WI38 (cell line): ENCODE measurements at regions not wholly inside any gene's neighbourhood (a gene's known extent, or its start where the extent isn't known, plus 50 kb on each side); places are given as distances from the start of the nearest gene placed in this dataset.

Experiments
- H3K4me3 ChIP-seq: 2 replicates; pipeline ENCODE4 v1.5.1; 2011; ENCODE audit warnings: low read depth, mild to moderate bottlenecking, control low read depth, low read length
- CTCF ChIP-seq: IDR thresholded peaks from 2 replicates; pipeline ENCODE4 v1.5.1; 2012; ENCODE audit warnings: low read depth, mild to moderate bottlenecking, control low read depth, low read length

DNA sequence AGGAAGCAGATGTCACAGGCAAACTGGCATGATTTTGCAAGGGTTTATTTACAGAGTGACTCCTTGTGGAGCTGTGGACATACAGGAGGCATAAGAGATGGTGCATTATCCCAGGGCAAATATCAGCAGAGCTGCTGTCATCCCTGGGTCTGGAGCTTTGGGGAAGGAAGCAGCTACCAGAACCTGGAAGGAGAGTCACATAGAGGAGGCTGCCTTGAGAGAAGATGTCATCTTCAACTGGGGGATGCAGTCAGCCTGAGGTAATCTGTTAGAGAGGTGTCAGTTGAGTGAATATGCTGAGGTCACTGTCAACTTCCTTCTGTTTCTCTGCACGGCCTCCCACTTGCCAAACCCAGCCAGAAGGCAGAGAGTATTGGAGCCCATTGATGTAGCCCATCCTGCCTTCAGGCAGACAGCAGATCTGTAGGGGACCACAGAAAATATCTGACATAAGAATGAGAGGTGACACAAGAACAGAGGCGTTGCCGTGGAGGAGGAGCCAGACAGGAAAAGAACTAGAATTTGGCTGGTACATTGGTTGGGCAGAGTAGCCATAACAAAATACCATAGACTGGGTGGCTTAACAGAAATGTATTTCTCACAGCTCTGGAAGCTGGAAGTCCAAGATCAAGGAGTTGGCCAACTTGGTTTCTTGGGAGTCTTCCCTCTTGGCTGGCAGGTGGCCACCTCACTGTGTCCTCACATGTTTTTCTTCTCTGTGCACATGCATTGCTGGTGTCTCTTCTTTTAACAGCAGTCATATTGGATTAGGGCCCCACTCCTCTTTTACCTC, 102.8 kb downstream of the SNX18 start:
- no peak for TF ChIP-seq CTCF

GRCh38 chr5:54619731-54620130, 102.2 kb downstream of the SNX18 start:
- H3K4me3 ChIP-seq = no peak overlapping the region
- no peak for TF ChIP-seq CTCF

More for the DNA sequence above, 102.8 kb downstream of the SNX18 start:
- H3K4me3 ChIP-seq = no peak overlapping the region

- H3K4me3 ChIP-seq = no peak overlapping the region
- TF ChIP-seq CTCF = no peak
These were observed 99.1 kb downstream of the SNX18 start for GRCh38 chr5:54616518-54617220.

DNA sequence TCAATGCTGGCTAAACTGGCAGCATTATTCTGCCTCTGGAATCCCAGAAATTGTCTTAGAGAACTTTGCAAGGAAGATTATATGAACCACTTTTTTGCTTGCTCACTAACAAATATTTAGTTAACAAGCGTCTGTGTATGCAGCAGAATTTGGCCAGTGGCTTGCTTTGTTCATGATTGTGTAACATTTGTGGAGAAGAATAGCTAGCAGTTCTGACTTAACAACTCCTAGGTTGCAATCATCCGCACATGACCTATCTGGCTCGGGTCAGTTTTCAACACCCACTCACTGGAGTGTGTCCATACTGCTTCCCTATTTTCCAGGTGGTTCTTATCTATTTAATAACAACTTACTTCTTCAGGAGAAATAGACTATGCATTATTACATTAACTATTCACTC, 98.5 kb downstream of the SNX18 start:
- no peak overlapping the region for H3K4me3 ChIP-seq
- no peak for TF ChIP-seq CTCF

GRCh38 chr5:54615381-54615780, 97.8 kb downstream of the SNX18 start:
- no peak overlapping the region for H3K4me3 ChIP-seq
- TF ChIP-seq CTCF = no peak

- no peak for TF ChIP-seq CTCF
- H3K4me3 ChIP-seq = no peak overlapping the region
These were observed 95.2 kb downstream of the SNX18 start for GRCh38 chr5:54612711-54613110.

GRCh38 chr5:54611290-54611951, 93.9 kb downstream of the SNX18 start:
- TF ChIP-seq CTCF = no peak

More at GRCh38 chr5:54611290-54611951, 93.9 kb downstream of the SNX18 start:
- H3K4me3 ChIP-seq = no peak overlapping the region
